ENCODE measurements at regions not wholly inside any gene's neighbourhood (a gene's known extent, or its start where the extent isn't known, plus 50 kb on each side); places are given as distances from the start of the nearest gene placed in this dataset.
A peak's percentile ranks its signal among the peaks of the same experiment; 100 is the strongest.
"Not testable (repeated sequence)": the region's sequence is repeated elsewhere in the genome, so short reads cannot be mapped to it uniquely, and the experiment has no call there.

DNA sequence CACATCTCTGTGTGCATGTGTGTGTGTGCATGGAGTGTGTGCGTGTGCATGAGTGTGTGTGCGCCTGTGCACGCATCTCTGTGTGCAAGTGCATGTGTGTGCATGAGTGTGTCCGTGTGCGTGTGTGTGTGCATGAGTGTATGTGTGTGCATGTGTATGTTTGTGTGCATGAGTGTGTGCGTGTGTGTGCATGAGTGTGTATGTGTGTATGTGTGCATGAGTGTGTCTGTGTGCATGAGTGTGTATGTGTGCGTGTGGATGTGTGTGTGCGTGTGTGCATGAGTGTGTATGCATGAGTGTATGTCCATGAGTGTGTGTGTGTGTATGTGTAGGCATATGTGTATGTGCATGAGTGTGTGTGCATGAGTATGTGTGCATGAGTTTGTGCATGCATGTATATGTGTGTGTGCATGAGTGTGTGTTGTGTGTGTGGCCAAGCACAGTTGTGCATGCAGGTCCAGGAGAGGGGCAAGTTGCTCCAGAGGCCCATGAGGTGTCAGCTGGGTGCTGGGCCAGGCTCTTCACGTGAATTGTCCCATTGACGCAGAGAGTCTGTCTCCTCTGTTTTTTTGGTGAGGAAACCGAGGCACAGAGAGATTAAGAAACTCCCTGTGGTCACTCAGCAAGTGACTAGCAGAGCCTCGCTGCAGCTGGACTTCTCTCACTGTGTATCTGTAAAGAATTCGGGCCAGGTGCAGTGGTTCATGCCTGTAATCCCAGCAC is 75.5 kb downstream of the ASB1 start:
- DNase-seq, result no peak
- in situ Hi-C loops (cut with HindIII; ENCODE audit: low pct_ligation_motif_present, low pct_unique_long_range_greater_than_20kb, low sequenced_read_pairs), result no loop called here

- DNase-seq, result no peak
- in situ Hi-C loops (cut with HindIII; ENCODE audit: low pct_ligation_motif_present, low pct_unique_long_range_greater_than_20kb, low sequenced_read_pairs), result no loop called here
Observed at GRCh38 chr2:238502956-238503791, 76.4 kb downstream of the ASB1 start.

DNA sequence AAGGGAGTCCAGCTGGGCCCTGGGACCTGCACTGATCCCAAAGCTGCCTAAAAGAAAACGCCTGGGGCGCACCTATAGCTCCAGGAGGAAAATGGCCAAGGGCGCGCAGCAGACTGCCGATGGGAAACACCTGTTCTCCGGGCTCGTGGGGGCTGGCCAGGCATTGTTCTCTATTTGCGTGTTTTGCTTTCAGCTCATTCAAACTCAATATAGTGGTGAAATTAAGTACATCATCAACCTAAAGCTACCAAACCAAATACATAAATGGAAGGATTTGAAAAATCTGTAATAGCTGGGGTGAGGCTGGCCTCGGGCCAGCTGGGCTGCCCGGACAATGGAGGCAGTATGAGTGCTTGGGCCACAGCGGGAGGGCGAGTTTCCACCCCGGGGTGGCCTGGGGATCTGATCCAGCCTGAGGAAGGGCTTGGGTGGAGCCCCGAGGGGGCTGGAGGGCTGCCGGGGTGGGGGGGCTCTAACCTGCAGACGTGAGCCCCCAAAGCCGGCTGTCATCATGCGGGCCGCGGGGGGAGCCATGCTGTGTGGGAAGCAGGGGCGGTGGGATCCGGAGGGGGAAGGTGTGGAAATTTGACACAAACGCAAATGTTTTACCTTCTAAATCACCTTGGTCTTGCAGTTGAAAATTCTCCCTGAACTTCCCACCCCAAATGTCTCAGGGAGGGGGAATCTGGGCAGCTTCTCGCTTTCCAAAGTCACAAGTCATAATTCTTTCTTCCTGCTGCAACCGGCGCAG is 77.6 kb downstream of the ASB1 start:
- DNase-seq, result no peak
- in situ Hi-C loops (cut with HindIII; ENCODE audit: low pct_ligation_motif_present, low pct_unique_long_range_greater_than_20kb, low sequenced_read_pairs), result no loop called here

- no peak for DNase-seq
- in situ Hi-C loops (cut with HindIII; ENCODE audit: low pct_ligation_motif_present, low pct_unique_long_range_greater_than_20kb, low sequenced_read_pairs), result no loop called here
Observed at GRCh38 chr2:238505119-238505891, 78.6 kb downstream of the ASB1 start.

DNA sequence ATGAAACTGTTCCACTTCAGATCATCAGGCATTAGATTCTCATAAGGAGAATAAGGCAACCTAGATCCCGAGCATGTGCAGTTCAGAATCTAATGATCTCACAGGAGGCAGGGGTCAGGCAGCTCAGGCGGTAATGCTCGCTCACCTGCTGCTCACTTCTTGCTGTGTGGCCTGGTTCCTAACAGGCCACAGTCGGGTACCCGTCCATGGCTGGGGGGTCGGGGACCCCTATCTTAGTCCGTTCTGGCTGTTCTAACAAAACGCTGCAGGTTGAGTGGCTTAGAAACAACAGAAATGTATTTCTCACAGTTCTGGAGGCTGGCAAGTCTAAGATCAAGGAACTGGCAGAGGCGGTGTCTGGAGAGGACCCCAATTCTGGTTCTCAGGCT is 79.2 kb downstream of the ASB1 start:
- in situ Hi-C loops (cut with HindIII; ENCODE audit: low pct_ligation_motif_present, low pct_unique_long_range_greater_than_20kb, low sequenced_read_pairs), result no loop called here
- DNase-seq, result no peak

- in situ Hi-C loops (cut with HindIII; ENCODE audit: low pct_ligation_motif_present, low pct_unique_long_range_greater_than_20kb, low sequenced_read_pairs), result no loop called here
- no peak for DNase-seq
Observed at GRCh38 chr2:238506371-238507068, 79.8 kb downstream of the ASB1 start.

GRCh38 chr2:238507836-238508235 is 81.1 kb downstream of the ASB1 start:
- in situ Hi-C loops (cut with HindIII; ENCODE audit: low pct_ligation_motif_present, low pct_unique_long_range_greater_than_20kb, low sequenced_read_pairs), result no loop called here
- DNase-seq, result no peak

DNA sequence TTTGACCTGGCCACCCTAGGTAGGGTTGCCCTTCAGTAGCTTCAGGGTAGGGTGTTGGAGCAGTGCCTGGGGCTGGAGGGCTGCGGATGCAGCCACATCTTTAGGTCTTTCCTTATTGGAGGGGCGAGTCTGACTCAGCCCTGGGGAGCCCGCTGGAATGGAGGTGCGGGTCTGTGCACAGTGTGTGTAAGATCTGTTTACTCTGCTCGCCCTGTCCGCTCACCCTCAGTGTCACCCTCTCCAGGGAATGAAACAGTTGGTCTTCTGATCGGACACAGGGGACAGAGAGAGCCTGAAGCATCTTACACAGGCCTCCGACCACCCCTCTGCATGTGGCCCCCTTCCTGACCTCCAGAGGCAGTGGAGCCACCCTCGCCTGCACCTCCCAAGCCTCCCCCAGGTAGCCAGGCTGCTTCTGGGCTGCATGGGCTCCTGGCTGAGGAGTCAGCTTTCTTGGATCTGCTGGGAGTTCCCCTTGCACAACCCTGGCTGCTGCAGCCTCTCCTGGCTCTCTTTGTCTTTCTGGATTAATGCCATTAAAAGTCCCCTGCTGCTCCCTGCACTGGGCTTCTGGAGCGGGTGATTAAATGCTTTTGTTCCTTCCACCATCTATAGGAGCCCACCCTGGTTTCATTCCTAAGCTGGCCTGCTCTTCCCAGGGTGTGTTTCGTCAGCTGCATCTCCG is 82.6 kb downstream of the ASB1 start:
- DNase-seq, result no peak
- in situ Hi-C loops (cut with HindIII; ENCODE audit: low pct_ligation_motif_present, low pct_unique_long_range_greater_than_20kb, low sequenced_read_pairs), result no loop called here

GRCh38 chr2:238509903-238510302 is 83.2 kb downstream of the ASB1 start:
- no peak for DNase-seq
- in situ Hi-C loops (cut with HindIII; ENCODE audit: low pct_ligation_motif_present, low pct_unique_long_range_greater_than_20kb, low sequenced_read_pairs), result no loop called here

DNA sequence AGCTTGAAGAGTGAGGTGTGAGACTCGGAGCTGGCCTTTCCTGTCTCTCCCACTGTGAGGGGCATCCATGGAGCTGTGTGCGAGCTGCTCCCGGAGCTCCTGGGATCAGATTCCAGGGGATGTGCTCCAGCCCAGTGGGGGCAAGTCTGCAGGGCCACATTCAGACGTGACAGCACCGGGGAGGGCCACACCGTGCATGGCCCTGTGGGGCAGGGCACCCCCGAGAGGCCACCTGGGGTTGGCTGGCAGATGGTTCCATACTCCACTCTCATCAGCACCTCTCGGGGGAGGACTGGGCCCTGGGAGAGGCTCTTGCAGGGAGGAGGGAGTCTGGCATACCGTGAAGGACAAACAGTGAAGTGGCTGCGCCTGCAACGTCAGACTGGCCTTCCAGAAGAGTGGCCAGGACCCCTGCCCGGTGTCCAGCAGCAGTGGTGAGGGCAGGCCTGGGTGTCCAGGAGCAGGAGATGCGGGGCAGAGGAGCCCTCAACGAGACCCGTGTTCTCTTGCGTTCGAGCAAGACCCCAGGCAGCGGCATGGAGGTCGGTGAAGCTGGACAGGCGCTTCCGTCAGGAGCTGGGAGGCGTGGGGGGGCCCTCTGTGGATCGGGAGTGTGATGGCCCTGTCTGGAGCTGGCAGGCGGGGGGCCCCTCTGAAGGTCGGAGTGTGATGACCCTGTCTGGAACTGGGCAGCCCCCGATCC is 84.3 kb downstream of the ASB1 start:
- in situ Hi-C loops (cut with HindIII; ENCODE audit: low pct_ligation_motif_present, low pct_unique_long_range_greater_than_20kb, low sequenced_read_pairs), result no loop called here
- no peak for DNase-seq

- DNase-seq, result no peak
- in situ Hi-C loops (cut with HindIII; ENCODE audit: low pct_ligation_motif_present, low pct_unique_long_range_greater_than_20kb, low sequenced_read_pairs), result no loop called here
Observed at GRCh38 chr2:238511614-238511950, 84.9 kb downstream of the ASB1 start.

GRCh38 chr2:238512247-238512867 is 85.6 kb downstream of the ASB1 start:
- no peak for DNase-seq
- in situ Hi-C loops (cut with HindIII; ENCODE audit: low pct_ligation_motif_present, low pct_unique_long_range_greater_than_20kb, low sequenced_read_pairs), result no loop called here

- in situ Hi-C loops (cut with HindIII; ENCODE audit: low pct_ligation_motif_present, low pct_unique_long_range_greater_than_20kb, low sequenced_read_pairs), result no loop called here
- peak; percentile 57 for DNase-seq
Observed at GRCh38 chr2:238513346-238513745, 86.6 kb downstream of the ASB1 start.

- DNase-seq; in situ Hi-C loops (cut with HindIII; ENCODE audit: low pct_ligation_motif_present, low pct_unique_long_range_greater_than_20kb, low sequenced_read_pairs): not testable (repeated sequence)
Observed at GRCh38 chr2:238514024-238514423, 87.3 kb downstream of the ASB1 start.

DNA sequence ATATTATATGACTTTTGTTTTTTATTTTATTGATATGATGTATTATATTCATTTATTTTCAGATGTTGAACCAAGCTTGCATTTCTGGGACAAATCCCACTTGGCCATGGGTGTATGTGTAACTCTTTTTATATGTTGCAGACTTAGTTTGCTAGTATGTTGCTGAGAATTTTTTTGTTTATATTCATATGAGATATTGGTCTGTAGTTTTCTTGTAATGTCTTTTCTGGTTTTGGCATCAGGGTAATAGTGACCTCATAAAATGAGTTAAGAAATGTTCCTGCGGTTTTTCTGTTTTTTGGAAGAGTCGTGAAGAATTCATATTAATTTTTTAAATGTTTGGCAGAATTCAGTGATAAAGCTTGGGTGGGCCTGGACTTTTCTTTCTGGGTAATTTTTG is 88.7 kb downstream of the ASB1 start:
- no peak for DNase-seq
- in situ Hi-C loops (cut with HindIII; ENCODE audit: low pct_ligation_motif_present, low pct_unique_long_range_greater_than_20kb, low sequenced_read_pairs), result no loop called here

DNA sequence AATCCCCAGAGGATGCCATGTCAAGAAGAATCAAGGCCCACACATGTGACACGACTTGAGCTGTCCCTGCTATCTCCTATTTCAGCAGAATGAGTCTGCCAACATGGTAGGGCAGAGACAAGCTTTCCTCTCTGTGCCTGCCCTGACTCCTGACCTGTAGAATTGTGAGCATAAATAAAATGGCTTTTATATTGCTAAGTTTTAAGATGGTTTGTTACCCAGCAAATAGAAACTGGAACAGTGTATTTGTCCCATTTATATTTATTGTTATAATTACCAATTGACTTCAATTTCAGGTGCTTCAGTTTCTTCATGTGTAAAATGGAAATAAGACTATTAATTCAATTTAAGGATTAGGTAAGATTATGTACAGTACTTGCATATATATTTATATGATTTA is 90.5 kb downstream of the ASB1 start:
- in situ Hi-C loops (cut with HindIII; ENCODE audit: low pct_ligation_motif_present, low pct_unique_long_range_greater_than_20kb, low sequenced_read_pairs), result no loop called here
- no peak for DNase-seq

Data from ACHN (cell line).